Neural cell (in vitro differentiated cells): ENCODE measurements at regions not wholly inside any gene's neighbourhood (a gene's known extent, or its start where the extent isn't known, plus 50 kb on each side); places are given as distances from the start of the nearest gene placed in this dataset.
"Not testable (repeated sequence)": the region's sequence is repeated elsewhere in the genome, so short reads cannot be mapped to it uniquely, and the experiment has no call there.

Experiments
- EP300 ChIP-seq: fragments of 450-650 bp; conservative IDR thresholded peaks from 2 replicates; pipeline ENCODE4 v1.6.1; 2014; ENCODE audit warnings: antibody characterized with exemption, mild to moderate bottlenecking, moderate library complexity; ENCODE audit not compliant: poor library complexity, severe bottlenecking
- EZH2 ChIP-seq: fragments of 200-600, 300-800 bp; shearing (Covaris generic), sonication (generic); IDR thresholded peaks from 2 replicates; pipeline ENCODE4 v1.6.1; 2014; ENCODE audit warnings: antibody characterized with exemption, low read length, borderline replicate concordance, mild to moderate bottlenecking; ENCODE audit not compliant: insufficient read depth, poor library complexity, severe bottlenecking
- MXI1 ChIP-seq: fragments of 450-650 bp; conservative IDR thresholded peaks from 2 replicates; pipeline ENCODE4 v1.6.1; 2014; ENCODE audit warnings: antibody characterized with exemption, mild to moderate bottlenecking; ENCODE audit not compliant: poor library complexity, severe bottlenecking
- POLR2AphosphoS5 ChIP-seq: IDR thresholded peaks from 2 replicates; pipeline ENCODE4 v1.6.1; 2012
- TF ChIP-seq, protein P1 (sequence below): fragments of 450-650 bp; IDR thresholded peaks from 2 replicates; pipeline ENCODE4 v1.5.1; 2014; ENCODE audit warnings: antibody characterized with exemption, mild to moderate bottlenecking, moderate library complexity; ENCODE audit not compliant: poor library complexity, severe bottlenecking
- TF ChIP-seq, protein P2 (sequence below): IDR thresholded peaks from 2 replicates; pipeline ENCODE4 v1.6.1; 2012; ENCODE audit warnings: borderline replicate concordance

DNA sequence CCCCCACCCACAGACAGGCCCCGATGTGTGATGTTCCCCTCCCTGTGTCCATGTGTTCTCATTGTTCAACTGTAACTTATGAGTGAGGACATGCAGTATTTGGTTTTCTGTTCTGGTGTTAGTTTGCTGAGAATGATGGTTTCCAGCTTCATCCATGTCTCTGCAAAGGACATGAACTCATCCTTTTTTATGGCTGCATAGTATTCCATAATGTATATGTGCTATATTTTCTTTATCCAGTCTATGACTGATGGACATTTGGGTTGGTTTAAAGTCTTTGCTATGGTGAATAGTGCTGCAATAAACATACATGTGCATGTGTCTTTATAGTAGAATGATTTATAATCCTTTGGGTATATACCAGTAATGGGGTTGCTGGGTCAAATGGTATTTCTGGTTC is 194.1 kb upstream of the CXCL12 start:
- TF ChIP-seq, protein P1, sequence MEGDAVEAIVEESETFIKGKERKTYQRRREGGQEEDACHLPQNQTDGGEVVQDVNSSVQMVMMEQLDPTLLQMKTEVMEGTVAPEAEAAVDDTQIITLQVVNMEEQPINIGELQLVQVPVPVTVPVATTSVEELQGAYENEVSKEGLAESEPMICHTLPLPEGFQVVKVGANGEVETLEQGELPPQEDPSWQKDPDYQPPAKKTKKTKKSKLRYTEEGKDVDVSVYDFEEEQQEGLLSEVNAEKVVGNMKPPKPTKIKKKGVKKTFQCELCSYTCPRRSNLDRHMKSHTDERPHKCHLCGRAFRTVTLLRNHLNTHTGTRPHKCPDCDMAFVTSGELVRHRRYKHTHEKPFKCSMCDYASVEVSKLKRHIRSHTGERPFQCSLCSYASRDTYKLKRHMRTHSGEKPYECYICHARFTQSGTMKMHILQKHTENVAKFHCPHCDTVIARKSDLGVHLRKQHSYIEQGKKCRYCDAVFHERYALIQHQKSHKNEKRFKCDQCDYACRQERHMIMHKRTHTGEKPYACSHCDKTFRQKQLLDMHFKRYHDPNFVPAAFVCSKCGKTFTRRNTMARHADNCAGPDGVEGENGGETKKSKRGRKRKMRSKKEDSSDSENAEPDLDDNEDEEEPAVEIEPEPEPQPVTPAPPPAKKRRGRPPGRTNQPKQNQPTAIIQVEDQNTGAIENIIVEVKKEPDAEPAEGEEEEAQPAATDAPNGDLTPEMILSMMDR: not testable (repeated sequence)
- not testable (repeated sequence) for TF ChIP-seq EZH2, POLR2AphosphoS5, EP300, MXI1
- TF ChIP-seq, protein P2, sequence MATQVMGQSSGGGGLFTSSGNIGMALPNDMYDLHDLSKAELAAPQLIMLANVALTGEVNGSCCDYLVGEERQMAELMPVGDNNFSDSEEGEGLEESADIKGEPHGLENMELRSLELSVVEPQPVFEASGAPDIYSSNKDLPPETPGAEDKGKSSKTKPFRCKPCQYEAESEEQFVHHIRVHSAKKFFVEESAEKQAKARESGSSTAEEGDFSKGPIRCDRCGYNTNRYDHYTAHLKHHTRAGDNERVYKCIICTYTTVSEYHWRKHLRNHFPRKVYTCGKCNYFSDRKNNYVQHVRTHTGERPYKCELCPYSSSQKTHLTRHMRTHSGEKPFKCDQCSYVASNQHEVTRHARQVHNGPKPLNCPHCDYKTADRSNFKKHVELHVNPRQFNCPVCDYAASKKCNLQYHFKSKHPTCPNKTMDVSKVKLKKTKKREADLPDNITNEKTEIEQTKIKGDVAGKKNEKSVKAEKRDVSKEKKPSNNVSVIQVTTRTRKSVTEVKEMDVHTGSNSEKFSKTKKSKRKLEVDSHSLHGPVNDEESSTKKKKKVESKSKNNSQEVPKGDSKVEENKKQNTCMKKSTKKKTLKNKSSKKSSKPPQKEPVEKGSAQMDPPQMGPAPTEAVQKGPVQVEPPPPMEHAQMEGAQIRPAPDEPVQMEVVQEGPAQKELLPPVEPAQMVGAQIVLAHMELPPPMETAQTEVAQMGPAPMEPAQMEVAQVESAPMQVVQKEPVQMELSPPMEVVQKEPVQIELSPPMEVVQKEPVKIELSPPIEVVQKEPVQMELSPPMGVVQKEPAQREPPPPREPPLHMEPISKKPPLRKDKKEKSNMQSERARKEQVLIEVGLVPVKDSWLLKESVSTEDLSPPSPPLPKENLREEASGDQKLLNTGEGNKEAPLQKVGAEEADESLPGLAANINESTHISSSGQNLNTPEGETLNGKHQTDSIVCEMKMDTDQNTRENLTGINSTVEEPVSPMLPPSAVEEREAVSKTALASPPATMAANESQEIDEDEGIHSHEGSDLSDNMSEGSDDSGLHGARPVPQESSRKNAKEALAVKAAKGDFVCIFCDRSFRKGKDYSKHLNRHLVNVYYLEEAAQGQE: not testable (repeated sequence)
